ENCODE measurements at regions not wholly inside any gene's neighbourhood (a gene's known extent, or its start where the extent isn't known, plus 50 kb on each side); places are given as distances from the start of the nearest gene placed in this dataset.

DNA sequence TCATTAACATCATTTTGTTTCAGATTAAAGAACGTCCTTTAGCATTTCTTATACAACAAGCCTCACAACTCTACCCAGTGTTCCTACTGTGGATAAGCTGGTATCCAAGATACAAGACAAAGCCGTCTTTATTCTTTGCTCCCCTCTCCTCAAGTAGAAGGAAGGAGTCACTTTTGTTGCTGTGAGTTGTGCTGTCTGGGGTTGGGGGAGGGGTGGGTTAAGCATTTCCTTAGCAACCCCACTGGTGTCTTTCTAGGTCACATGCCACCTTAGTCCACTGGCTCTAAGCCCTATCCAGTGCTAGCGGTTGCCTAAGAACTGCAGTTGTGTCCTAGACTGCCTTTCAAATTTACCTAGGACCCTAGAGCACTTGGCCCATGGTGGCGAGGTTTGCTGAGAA, 155.6 kb upstream of the PIEZO2 start:
- no peak for DNase-seq (ENCODE audit: low read depth)
- TF ChIP-seq, protein P1, sequence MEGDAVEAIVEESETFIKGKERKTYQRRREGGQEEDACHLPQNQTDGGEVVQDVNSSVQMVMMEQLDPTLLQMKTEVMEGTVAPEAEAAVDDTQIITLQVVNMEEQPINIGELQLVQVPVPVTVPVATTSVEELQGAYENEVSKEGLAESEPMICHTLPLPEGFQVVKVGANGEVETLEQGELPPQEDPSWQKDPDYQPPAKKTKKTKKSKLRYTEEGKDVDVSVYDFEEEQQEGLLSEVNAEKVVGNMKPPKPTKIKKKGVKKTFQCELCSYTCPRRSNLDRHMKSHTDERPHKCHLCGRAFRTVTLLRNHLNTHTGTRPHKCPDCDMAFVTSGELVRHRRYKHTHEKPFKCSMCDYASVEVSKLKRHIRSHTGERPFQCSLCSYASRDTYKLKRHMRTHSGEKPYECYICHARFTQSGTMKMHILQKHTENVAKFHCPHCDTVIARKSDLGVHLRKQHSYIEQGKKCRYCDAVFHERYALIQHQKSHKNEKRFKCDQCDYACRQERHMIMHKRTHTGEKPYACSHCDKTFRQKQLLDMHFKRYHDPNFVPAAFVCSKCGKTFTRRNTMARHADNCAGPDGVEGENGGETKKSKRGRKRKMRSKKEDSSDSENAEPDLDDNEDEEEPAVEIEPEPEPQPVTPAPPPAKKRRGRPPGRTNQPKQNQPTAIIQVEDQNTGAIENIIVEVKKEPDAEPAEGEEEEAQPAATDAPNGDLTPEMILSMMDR (IDR thresholded peaks at IDR 0.05; ENCODE audit: insufficient read depth, low read depth, low read length, missing control alignments): no peak

DNA sequence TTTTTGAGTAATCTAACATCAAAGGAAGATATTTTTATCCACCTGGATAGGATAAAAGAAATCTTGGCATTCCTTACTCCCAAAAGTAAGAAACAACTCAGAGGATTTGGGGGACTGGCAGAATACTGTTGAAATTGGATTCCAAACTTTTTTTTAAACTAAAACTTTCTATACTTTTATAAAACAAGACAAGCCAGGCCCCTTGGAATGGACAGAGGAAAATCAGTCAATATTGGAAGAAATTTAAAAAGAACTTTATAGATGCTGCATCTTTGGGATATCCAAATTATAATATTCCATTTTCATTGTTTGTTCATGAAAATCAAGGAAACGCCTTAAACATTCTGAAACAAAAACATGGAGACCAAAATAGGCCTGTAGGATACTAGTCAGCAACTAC, 147.6 kb upstream of the PIEZO2 start:
- H3K4me3 ChIP-seq (ENCODE audit: low read depth, low read length): no peak overlapping the region
- TF ChIP-seq, protein P1 (IDR thresholded peaks at IDR 0.05; ENCODE audit: insufficient read depth, low read depth, low read length, missing control alignments): no peak
- DNase-seq (ENCODE audit: low read depth): no peak

More for the DNA sequence above, 155.6 kb upstream of the PIEZO2 start:
- H3K4me3 ChIP-seq (ENCODE audit: low read depth, low read length): no peak overlapping the region

DNA sequence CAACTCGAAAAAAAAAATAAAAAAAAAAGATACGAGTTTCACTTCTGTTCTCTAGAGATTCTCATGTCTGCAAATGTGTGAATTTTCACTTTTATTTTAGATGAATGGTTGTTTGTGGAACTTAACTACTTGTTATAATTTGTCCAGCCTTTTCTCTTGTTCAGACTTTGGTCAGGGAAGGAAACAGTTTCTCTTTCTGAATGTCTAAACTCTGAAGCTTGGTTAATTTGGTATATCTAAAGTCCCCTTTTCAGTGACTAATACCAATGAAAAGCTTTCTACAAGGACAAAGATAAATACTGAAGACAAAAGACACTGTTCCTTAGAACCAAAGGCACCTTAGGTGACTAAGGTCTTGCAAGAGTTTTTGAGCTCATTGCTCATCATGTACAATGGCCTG, 144.4 kb upstream of the PIEZO2 start:
- no peak overlapping the region for H3K4me3 ChIP-seq (ENCODE audit: low read depth, low read length)
- peak; percentile 38 for DNase-seq (ENCODE audit: low read depth)
- TF ChIP-seq, protein P1 (IDR thresholded peaks at IDR 0.05; ENCODE audit: insufficient read depth, low read depth, low read length, missing control alignments): no peak

DNA sequence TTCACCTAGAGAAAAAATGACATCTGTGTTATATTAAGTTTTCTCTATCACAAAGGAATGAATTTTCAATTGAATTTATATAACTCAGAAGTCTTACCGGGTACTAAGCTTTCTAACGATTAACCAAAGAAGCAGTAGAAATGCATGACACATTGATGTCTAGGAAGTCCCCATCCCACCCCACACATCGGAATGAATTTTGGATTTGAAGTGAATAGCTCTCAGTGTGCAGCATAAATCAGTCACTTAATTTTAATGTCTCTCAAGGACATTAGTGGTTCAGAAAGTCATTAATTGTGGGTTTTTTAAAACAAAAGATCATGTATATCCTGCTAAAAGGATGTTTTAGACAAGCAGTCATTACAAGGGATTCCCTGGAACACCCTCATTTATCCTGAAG, 141.4 kb upstream of the PIEZO2 start:
- no peak for DNase-seq (ENCODE audit: low read depth)

DNA sequence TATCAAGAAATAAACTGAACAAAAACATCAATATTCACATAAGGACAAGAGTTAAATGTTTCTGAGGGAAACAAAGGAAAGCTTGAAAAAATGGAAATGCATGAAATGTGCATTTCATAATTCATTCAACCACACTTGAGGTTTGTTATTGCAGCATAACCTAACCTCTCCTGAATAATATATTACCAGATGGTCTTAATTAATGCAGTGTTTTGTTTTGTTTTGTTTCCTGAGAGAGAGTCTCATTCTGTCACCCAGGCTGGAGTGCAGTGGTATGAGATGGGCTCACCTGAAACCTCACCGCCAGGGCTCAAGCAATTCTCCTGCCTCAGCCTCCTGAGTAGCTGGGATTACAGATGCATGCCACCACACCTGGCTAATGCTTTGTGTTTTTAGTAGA, 139.9 kb upstream of the PIEZO2 start:
- TF ChIP-seq, protein P1 (IDR thresholded peaks at IDR 0.05; ENCODE audit: insufficient read depth, low read depth, low read length, missing control alignments): no peak
- no peak overlapping the region for H3K4me3 ChIP-seq (ENCODE audit: low read depth, low read length)
- no peak for DNase-seq (ENCODE audit: low read depth)

More for the DNA sequence above, 141.4 kb upstream of the PIEZO2 start:
- H3K4me3 ChIP-seq (ENCODE audit: low read depth, low read length): no peak overlapping the region
- TF ChIP-seq, protein P1 (IDR thresholded peaks at IDR 0.05; ENCODE audit: insufficient read depth, low read depth, low read length, missing control alignments): no peak

DNA sequence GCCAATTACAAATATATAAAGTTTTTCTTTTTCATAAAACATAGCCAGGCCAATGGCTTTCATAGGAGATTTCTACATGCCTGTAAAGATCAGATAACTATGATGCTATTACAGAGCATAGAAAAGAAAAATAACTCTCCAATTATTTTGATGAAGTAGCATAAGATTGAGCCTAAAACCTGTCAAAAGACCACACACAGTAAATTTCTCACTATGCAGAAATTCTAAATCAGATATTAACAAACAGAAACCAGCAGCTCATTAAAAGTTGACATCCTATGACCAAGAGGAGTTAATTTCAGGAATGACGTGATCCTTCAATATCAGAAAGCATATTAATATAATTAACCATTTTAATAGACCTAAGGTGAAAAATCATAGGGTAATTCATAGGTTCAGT, 139.0 kb upstream of the PIEZO2 start:
- TF ChIP-seq, protein P1 (IDR thresholded peaks at IDR 0.05; ENCODE audit: insufficient read depth, low read depth, low read length, missing control alignments): no peak
- no peak for DNase-seq (ENCODE audit: low read depth)
- H3K4me3 ChIP-seq (ENCODE audit: low read depth, low read length): no peak overlapping the region

DNA sequence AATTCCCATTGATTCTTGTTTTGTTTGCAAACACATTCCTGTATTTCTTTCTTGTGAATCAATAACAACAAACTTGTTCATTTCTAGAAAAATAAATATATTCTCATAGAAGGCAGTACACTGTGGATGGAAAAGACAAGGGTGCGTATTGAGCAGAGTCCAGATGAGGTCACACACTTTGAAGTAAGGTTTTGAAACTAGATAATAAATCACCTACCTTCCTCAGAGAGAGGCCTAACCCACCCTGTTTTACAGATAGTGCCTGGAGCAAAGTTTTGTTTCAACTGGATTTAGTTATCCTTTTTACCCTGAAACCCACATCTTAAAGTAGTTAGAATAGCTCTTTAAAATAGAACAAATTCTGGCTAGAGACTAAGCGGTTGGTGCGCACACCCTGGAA, 137.1 kb upstream of the PIEZO2 start:
- TF ChIP-seq, protein P1 (IDR thresholded peaks at IDR 0.05; ENCODE audit: insufficient read depth, low read depth, low read length, missing control alignments): no peak
- DNase-seq (ENCODE audit: low read depth): no peak
- H3K4me3 ChIP-seq (ENCODE audit: low read depth, low read length): no peak overlapping the region
